GM12873 (cell line): ENCODE measurements at regions not wholly inside any gene's neighbourhood (a gene's known extent, or its start where the extent isn't known, plus 50 kb on each side); places are given as distances from the start of the nearest gene placed in this dataset.

Source experiments
- CTCF ChIP-seq: IDR thresholded peaks from 2 replicates; pipeline ENCODE4 v1.5.1; 2012; ENCODE audit warnings: low read depth, mild to moderate bottlenecking, moderate library complexity, low read length, control low read depth; ENCODE audit not compliant: insufficient read depth; ENCODE audit errors: missing control alignments

GRCh38 chr4:36835246-36835645 lies 409.3 kb upstream of the NWD2 start:
- TF ChIP-seq CTCF = no peak

- TF ChIP-seq CTCF = no peak
These were observed 402.8 kb upstream of the NWD2 start for GRCh38 chr4:36841583-36842326.

- no peak for TF ChIP-seq CTCF
These were observed 400.1 kb upstream of the NWD2 start for GRCh38 chr4:36844448-36844847.

GRCh38 chr4:36852856-36853255 lies 391.7 kb upstream of the NWD2 start:
- TF ChIP-seq CTCF = no peak

- TF ChIP-seq CTCF = no peak
These were observed 390.0 kb upstream of the NWD2 start for GRCh38 chr4:36854554-36854953.

- no peak for TF ChIP-seq CTCF
These were observed 380.9 kb upstream of the NWD2 start for GRCh38 chr4:36863601-36864000.

- TF ChIP-seq CTCF = no peak
These were observed 374.4 kb upstream of the NWD2 start for GRCh38 chr4:36870121-36870520.
